H9 (cell line): ENCODE measurements at regions not wholly inside any gene's neighbourhood (a gene's known extent, or its start where the extent isn't known, plus 50 kb on each side); places are given as distances from the start of the nearest gene placed in this dataset.

ENCODE experiments used
- DNase-seq: peaks from one replicate; pipeline ENCODE4 v3.0.0-alpha.2; 2017
- H2AFZ ChIP-seq: one replicate; pipeline ENCODE4 v1.6.1; 2013; ENCODE audit warnings: mild to moderate bottlenecking, low read length, control low read depth, moderate library complexity
- H2AK5ac ChIP-seq: 2 replicates; pipeline ENCODE4 v1.6.1; 2013; ENCODE audit warnings: low read length, control low read depth, mixed read lengths; ENCODE audit not compliant: insufficient read length
- H2BK120ac ChIP-seq: one replicate; pipeline ENCODE4 v1.6.1; 2013; ENCODE audit warnings: low read depth, mild to moderate bottlenecking, low read length, control low read depth, inconsistent platforms; ENCODE audit not compliant: poor library complexity, severe bottlenecking
- H2BK12ac ChIP-seq: 2 replicates; pipeline ENCODE4 v1.6.1; 2013; ENCODE audit warnings: low read length, control low read depth, mixed read lengths, low read depth; ENCODE audit not compliant: insufficient read length
- H2BK15ac ChIP-seq: 2 replicates; pipeline ENCODE4 v1.6.1; 2013; ENCODE audit warnings: low read depth, low read length, control low read depth
- H2BK20ac ChIP-seq: one replicate; pipeline ENCODE4 v1.6.1; 2013; ENCODE audit warnings: low read depth, mild to moderate bottlenecking, low read length, control low read depth, inconsistent platforms; ENCODE audit not compliant: poor library complexity, severe bottlenecking
- H2BK5ac ChIP-seq: 2 replicates; pipeline ENCODE4 v1.6.1; 2013; ENCODE audit warnings: low read length, control low read depth, mixed read lengths; ENCODE audit not compliant: insufficient read length
- H3K14ac ChIP-seq: 2 replicates; pipeline ENCODE4 v1.6.1; 2013; ENCODE audit warnings: low read length, control low read depth; ENCODE audit not compliant: insufficient read depth
- H3K18ac ChIP-seq: 2 replicates; pipeline ENCODE4 v1.6.1; 2013; ENCODE audit warnings: low read depth, mild to moderate bottlenecking, mixed read lengths, low read length, control low read depth; ENCODE audit not compliant: insufficient read length
- H3K23ac ChIP-seq: 2 replicates; pipeline ENCODE4 v1.6.1; 2013; ENCODE audit warnings: low read length, control low read depth, mixed read lengths, low read depth; ENCODE audit not compliant: insufficient read length
- H3K23me2 ChIP-seq: 2 replicates; pipeline ENCODE4 v1.6.1; 2013; ENCODE audit warnings: low read depth, mild to moderate bottlenecking, mixed read lengths, low read length, control low read depth; ENCODE audit not compliant: insufficient read length, poor library complexity, severe bottlenecking
- H3K27ac ChIP-seq: 2 replicates; pipeline ENCODE4 v1.5.1; 2013; ENCODE audit warnings: low read length, control low read depth, mixed read lengths, low read depth; ENCODE audit not compliant: insufficient read length
- H3K27me3 ChIP-seq: 2 replicates; pipeline ENCODE4 v1.6.1; 2013; ENCODE audit warnings: low read length, control low read depth, inconsistent platforms; ENCODE audit not compliant: insufficient read depth
- H3K4ac ChIP-seq: 2 replicates; pipeline ENCODE4 v1.6.1; 2013; ENCODE audit warnings: low read depth, mild to moderate bottlenecking, control low read depth, inconsistent platforms, low read length, moderate library complexity
- H3K4me1 ChIP-seq: 2 replicates; pipeline ENCODE4 v1.6.1; 2013; ENCODE audit warnings: low read length, control low read depth, inconsistent platforms; ENCODE audit not compliant: insufficient read depth
- H3K4me2 ChIP-seq: 2 replicates; pipeline ENCODE4 v1.6.1; 2013; ENCODE audit warnings: low read length, control low read depth, mixed read lengths; ENCODE audit not compliant: insufficient read length, insufficient read depth
- H3K56ac ChIP-seq: 2 replicates; pipeline ENCODE4 v1.6.1; 2013; ENCODE audit warnings: low read depth, mild to moderate bottlenecking, mixed read lengths, low read length, control low read depth; ENCODE audit not compliant: insufficient read length
- H3K79me1 ChIP-seq: 2 replicates; pipeline ENCODE4 v1.6.1; 2013; ENCODE audit warnings: low read depth, mild to moderate bottlenecking, moderate library complexity, low read length, control low read depth, inconsistent platforms; ENCODE audit not compliant: insufficient read depth, poor library complexity, severe bottlenecking
- H3K79me2 ChIP-seq: 2 replicates; pipeline ENCODE4 v1.6.1; 2013; ENCODE audit warnings: low read length, control low read depth, inconsistent platforms; ENCODE audit not compliant: insufficient read depth
- H3K9ac ChIP-seq: 2 replicates; pipeline ENCODE4 v1.6.1; 2013; ENCODE audit warnings: low read length, control low read depth, mixed read lengths; ENCODE audit not compliant: insufficient read length; ENCODE audit errors: extremely low read depth
- H3K9me3 ChIP-seq: one replicate; pipeline ENCODE4 v1.6.1; 2013; ENCODE audit warnings: low read depth, low read length, inconsistent platforms; ENCODE audit not compliant: control insufficient read depth
- H3T11ph ChIP-seq: one replicate; pipeline ENCODE4 v1.6.1; 2013; ENCODE audit warnings: mild to moderate bottlenecking, low read length, control low read depth, inconsistent platforms
- H4K20me1 ChIP-seq: one replicate; pipeline ENCODE4 v1.6.1; 2013; ENCODE audit not compliant: control insufficient read depth, insufficient read length, insufficient read depth
- H4K5ac ChIP-seq: 2 replicates; pipeline ENCODE4 v1.6.1; 2013; ENCODE audit warnings: low read depth, mild to moderate bottlenecking, mixed read lengths, low read length, control low read depth; ENCODE audit not compliant: insufficient read length
- H4K8ac ChIP-seq: replicated peaks from 2 replicates; pipeline ENCODE4 v1.6.1; 2013; ENCODE audit warnings: low read length, control low read depth, mixed read lengths, low read depth; ENCODE audit not compliant: insufficient read length
- H4K91ac ChIP-seq: 2 replicates; pipeline ENCODE4 v1.6.1; 2013; ENCODE audit warnings: low read depth, mild to moderate bottlenecking, moderate library complexity, mixed read lengths, low read length, control low read depth; ENCODE audit not compliant: insufficient read length
- H3K27ac Mint-ChIP-seq, 3 experiments: 2 replicates in 2 of 3; 3 replicates in 1 of 3; pipeline ENCODE4 v1.8.0; 2020 to 2021; ENCODE audit warnings: mixed read lengths in 3 of 3, mild to moderate bottlenecking in 1 of 3, moderate library complexity in 1 of 3
- H3K27me3 Mint-ChIP-seq: 2 replicates; pipeline ENCODE4 v1.8.0; 2021; ENCODE audit warnings: low read depth, mild to moderate bottlenecking, moderate library complexity, mixed read lengths
- H3K36me3 Mint-ChIP-seq, 3 experiments: 2 replicates in 2 of 3; 3 replicates in 1 of 3; pipeline ENCODE4 v1.8.0; 2020 to 2021; ENCODE audit warnings: low read depth in 3 of 3, mixed read lengths in 3 of 3; ENCODE audit not compliant: insufficient read depth in 1 of 3
- H3K4me1 Mint-ChIP-seq, 2 experiments: 2 replicates each; pipeline ENCODE4 v1.8.0; 2020; ENCODE audit warnings: mixed read lengths in 2 of 2
- H3K4me3 Mint-ChIP-seq, 2 experiments: 2 replicates in 1 of 2; 3 replicates in 1 of 2; pipeline ENCODE4 v1.8.0; 2020 to 2021; ENCODE audit warnings: mild to moderate bottlenecking in 2 of 2, mixed read lengths in 2 of 2, moderate library complexity in 1 of 2
- H3K9me3 Mint-ChIP-seq, 2 experiments: 2 replicates in 1 of 2; 3 replicates in 1 of 2; pipeline ENCODE4 v1.8.0; 2020; ENCODE audit warnings: mild to moderate bottlenecking in 2 of 2, mixed read lengths in 2 of 2, moderate library complexity in 1 of 2
- WGBS: extraction: QIAGEN DNeasy Blood & Tissue Kit; methylation state at CpG from one replicate; pipeline ENCODE4 v1.1.7; 2013; ENCODE audit warnings: missing lambda C conversion rate, low lambda C conversion rate, mixed read lengths; ENCODE audit not compliant: insufficient read length; ENCODE audit errors: extremely low coverage; 5-methylcytosine and 5-hydroxymethylcytosine counted together
- TF ChIP-seq, protein P1 (sequence below): fragments of 200-600 bp; sonication (generic); conservative IDR thresholded peaks from 3 replicates; pipeline ENCODE4 v1.8.0; 2021; ENCODE audit warnings: antibody characterized with exemption, mild to moderate bottlenecking

DNA sequence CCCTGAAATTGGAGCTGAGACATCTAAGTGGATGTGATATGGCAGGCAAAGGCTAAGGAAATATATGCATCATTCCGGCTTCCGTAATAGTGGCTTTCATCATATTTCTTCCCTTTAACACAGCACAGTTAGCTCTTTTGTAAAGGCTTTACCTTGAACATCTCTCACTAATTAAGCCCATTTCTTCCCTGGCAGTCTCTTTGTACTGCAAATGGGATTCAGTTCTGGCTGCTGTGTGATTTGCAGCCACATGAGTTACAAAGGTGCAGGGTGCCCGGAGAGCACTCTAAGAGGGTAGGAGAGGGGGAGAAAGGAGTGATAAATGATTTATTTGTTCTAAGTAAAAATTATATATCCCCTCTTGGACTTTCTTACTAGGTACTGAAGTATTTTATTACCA is 232.1 kb upstream of the CCDC196 start:
- H3K27ac Mint-ChIP-seq: no peak overlapping the region

More for the DNA sequence above, 232.1 kb upstream of the CCDC196 start:
- Histone ChIP-seq H3K27me3 (no peaks in the 10 kb centered on the region), H3K4me1 (peaks cover 4% of the 10 kb centered on the region; the same call in 1 of the 2 replicates), H3K79me1 (no peaks in the 10 kb centered on the region), H3K27ac (no peak overlapping the region), H3K4me2 (no peak overlapping the region), H3K23me2 (no peaks in the 10 kb centered on the region), H3K14ac (no peak overlapping the region), H3K9ac (no peak overlapping the region), H2AK5ac (no peak overlapping the region), H3T11ph (no peak overlapping the region), H4K20me1 (no peaks in the 10 kb centered on the region), H3K9me3 (no peaks in the 10 kb centered on the region), H3K4ac (no peak overlapping the region), H2BK5ac (no peak overlapping the region), H2BK12ac (no peak overlapping the region), H3K18ac (no peak overlapping the region), H4K91ac (no peak overlapping the region), H2BK120ac (no peak overlapping the region), H3K79me2 (no peaks in the 10 kb centered on the region), H3K56ac (no peak overlapping the region), H2AFZ (no peak overlapping the region), H2BK20ac (no peak overlapping the region), H3K23ac (no peak overlapping the region), H4K5ac (no peak overlapping the region), H2BK15ac (no peak overlapping the region), H4K8ac (no peak overlapping the region)
- DNase-seq: no peak
- WGBS: no CpG with 5 or more reads among the region's 3 CpGs
- H3K27me3 Mint-ChIP-seq: no peaks in the 10 kb centered on the region
- H3K4me3 Mint-ChIP-seq: no peak overlapping the region
- H3K4me1 Mint-ChIP-seq: peaks cover 9 to 10% of the 10 kb centered on the region in 2 experiments
- H3K36me3 Mint-ChIP-seq: no peaks in the 10 kb centered on the region; a peak in 1 of 7 replicates
- TF ChIP-seq, protein P1, sequence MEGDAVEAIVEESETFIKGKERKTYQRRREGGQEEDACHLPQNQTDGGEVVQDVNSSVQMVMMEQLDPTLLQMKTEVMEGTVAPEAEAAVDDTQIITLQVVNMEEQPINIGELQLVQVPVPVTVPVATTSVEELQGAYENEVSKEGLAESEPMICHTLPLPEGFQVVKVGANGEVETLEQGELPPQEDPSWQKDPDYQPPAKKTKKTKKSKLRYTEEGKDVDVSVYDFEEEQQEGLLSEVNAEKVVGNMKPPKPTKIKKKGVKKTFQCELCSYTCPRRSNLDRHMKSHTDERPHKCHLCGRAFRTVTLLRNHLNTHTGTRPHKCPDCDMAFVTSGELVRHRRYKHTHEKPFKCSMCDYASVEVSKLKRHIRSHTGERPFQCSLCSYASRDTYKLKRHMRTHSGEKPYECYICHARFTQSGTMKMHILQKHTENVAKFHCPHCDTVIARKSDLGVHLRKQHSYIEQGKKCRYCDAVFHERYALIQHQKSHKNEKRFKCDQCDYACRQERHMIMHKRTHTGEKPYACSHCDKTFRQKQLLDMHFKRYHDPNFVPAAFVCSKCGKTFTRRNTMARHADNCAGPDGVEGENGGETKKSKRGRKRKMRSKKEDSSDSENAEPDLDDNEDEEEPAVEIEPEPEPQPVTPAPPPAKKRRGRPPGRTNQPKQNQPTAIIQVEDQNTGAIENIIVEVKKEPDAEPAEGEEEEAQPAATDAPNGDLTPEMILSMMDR: no peak
- H3K9me3 Mint-ChIP-seq: no peaks in the 10 kb centered on the region
